ENCODE measurements at regions not wholly inside any gene's neighbourhood (a gene's known extent, or its start where the extent isn't known, plus 50 kb on each side); places are given as distances from the start of the nearest gene placed in this dataset.

GRCh38 chr10:120715171-120715570, 136.0 kb upstream of the WDR11 start:
- TF ChIP-seq HNRNPH1 (optimal IDR thresholded peaks at IDR 0.05; ENCODE audit: low read depth, low read length) (no peak), YY1 (IDR thresholded peaks at IDR 0.05; ENCODE audit: borderline replicate concordance in 1 of 3, control insufficient read depth in 1 of 3, extremely low read depth in 1 of 3, insufficient read depth in 3 of 3, insufficient read length in 1 of 3, insufficient replicate concordance in 2 of 3, low read depth in 1 of 3, low read length in 2 of 3) (no peak), HLTF (IDR thresholded peaks at IDR 0.05) (no peak), ZNF75A (CRISPR knock-in tag; IDR thresholded peaks at IDR 0.05) (no peak), NONO (IDR thresholded peaks at IDR 0.05; ENCODE audit: low read depth in 2 of 2, low read length in 1 of 2) (no peak), CREM (IDR thresholded peaks at IDR 0.05; ENCODE audit: low read depth) (no peak), ZFP1 (CRISPR knock-in tag; IDR thresholded peaks at IDR 0.05) (no peak)
